GM12873 (cell line): ENCODE measurements at regions not wholly inside any gene's neighbourhood (a gene's known extent, or its start where the extent isn't known, plus 50 kb on each side); places are given as distances from the start of the nearest gene placed in this dataset.

Experiments used
- CTCF ChIP-seq: IDR thresholded peaks from 2 replicates; pipeline ENCODE4 v1.5.1; 2012; ENCODE audit warnings: low read depth, mild to moderate bottlenecking, moderate library complexity, low read length, control low read depth; ENCODE audit not compliant: insufficient read depth; ENCODE audit errors: missing control alignments

GRCh38 chr21:35386491-35387079 is 337.5 kb upstream of the RUNX1 start:
- no peak for TF ChIP-seq CTCF

GRCh38 chr21:35384375-35384774 is 335.3 kb upstream of the RUNX1 start:
- TF ChIP-seq CTCF = no peak

GRCh38 chr21:35382696-35383095 is 333.6 kb upstream of the RUNX1 start:
- TF ChIP-seq CTCF = no peak

- TF ChIP-seq CTCF = no peak
Observed at GRCh38 chr21:35381743-35382310, 332.7 kb upstream of the RUNX1 start.

- no peak for TF ChIP-seq CTCF
Observed at GRCh38 chr21:35378881-35379280, 329.8 kb upstream of the RUNX1 start.

- TF ChIP-seq CTCF = no peak
Observed at GRCh38 chr21:35377505-35378090, 328.5 kb upstream of the RUNX1 start.

- TF ChIP-seq CTCF = no peak
Observed at GRCh38 chr21:35376406-35377135, 327.5 kb upstream of the RUNX1 start.
